ENCODE measurements at regions not wholly inside any gene's neighbourhood (a gene's known extent, or its start where the extent isn't known, plus 50 kb on each side); places are given as distances from the start of the nearest gene placed in this dataset.

- 61 to 72% (median 68%) methylated on average over 3 of the region's 3 CpGs for WGBS, 4 donors
- Histone ChIP-seq H3K9me3 (replicated peaks in 1 of 3) (no peaks in the 10 kb centered on the region), H3K4me1 (replicated peaks in 1 of 2) (peaks cover 0 to 7% of the 10 kb centered on the region in 2 donors), H3K27me3 (no peaks in the 10 kb centered on the region), H3K36me3 (replicated peaks in 1 of 2) (no peaks in the 10 kb centered on the region), H3K4me3 (no peak overlapping the region), H3K27ac (no peak overlapping the region)
- DNase-seq: no peak
- intact Hi-C loops (cut with DNase I): loop anchor here in 1 of 2 donors (10.0 kb wide), 2 partner anchors 79 to 381 kb away; partner anchors contain the start of gene TNFSF4
- TF ChIP-seq CTCF (IDR thresholded peaks at IDR 0.05) (no peak), POLR2A (IDR thresholded peaks at IDR 0.05) (no peak)
Observed at GRCh38 chr1:172824209-172824608, 165.3 kb downstream of the FASLG start.

- H3K9me3 ChIP-seq (replicated peaks in 1 of 3): no peaks in the 10 kb centered on the region
- H3K27ac ChIP-seq: peak overlapping the region in 2 of 5 donors; percentile 53 to 59
- no peaks in the 10 kb centered on the region for H3K36me3 ChIP-seq (replicated peaks in 1 of 2)
- H3K4me1 ChIP-seq (replicated peaks in 1 of 2): peaks cover 0 to 7% of the 10 kb centered on the region in 2 donors
- DNase-seq: peak; percentile 21 to 71 (median 36)
- peak overlapping the region in 1 of 4 donors; percentile 46 for H3K4me3 ChIP-seq
- no peaks in the 10 kb centered on the region for H3K27me3 ChIP-seq
- 9 to 13% (median 9%) methylated on average over 10 of the region's 10 CpGs for WGBS, 4 donors
- TF ChIP-seq CTCF (IDR thresholded peaks at IDR 0.05): peak; percentile 35 to 80 (median 66)
- TF ChIP-seq POLR2A (IDR thresholded peaks at IDR 0.05): no peak
- intact Hi-C loops (cut with DNase I): loop anchor here (5.0 to 10.0 kb wide), 3 partner anchors 81 to 379 kb away; partner anchors contain the start of gene TNFSF4 (in 1 of the 2)
Observed at GRCh38 chr1:172826096-172826741, 167.3 kb downstream of the FASLG start.

- Histone ChIP-seq H3K36me3 (replicated peaks in 1 of 2) (no peaks in the 10 kb centered on the region), H3K4me3 (no peak overlapping the region), H3K27me3 (no peaks in the 10 kb centered on the region), H3K9me3 (replicated peaks in 1 of 3) (no peaks in the 10 kb centered on the region), H3K27ac (no peak overlapping the region), H3K4me1 (replicated peaks in 1 of 2) (peaks cover 0 to 7% of the 10 kb centered on the region in 2 donors)
- intact Hi-C loops (cut with DNase I): loop anchor here (5.0 to 10.0 kb wide), 3 partner anchors 82 to 378 kb away; partner anchors contain the start of gene TNFSF4 (in 1 of the 2)
- DNase-seq: no peak
- TF ChIP-seq CTCF (IDR thresholded peaks at IDR 0.05) (no peak), POLR2A (IDR thresholded peaks at IDR 0.05) (no peak)
- 75 to 90% (median 86%) methylated on average over 1 of the region's 1 CpG for WGBS, 4 donors
Observed at GRCh38 chr1:172827301-172827700, 168.4 kb downstream of the FASLG start.

GRCh38 chr1:172827841-172828240, 168.9 kb downstream of the FASLG start:
- H3K4me1 ChIP-seq (replicated peaks in 1 of 2): peaks cover 0 to 7% of the 10 kb centered on the region in 2 donors

More at GRCh38 chr1:172827841-172828240, 168.9 kb downstream of the FASLG start:
- Histone ChIP-seq H3K4me3 (no peak overlapping the region), H3K9me3 (replicated peaks in 1 of 3) (no peaks in the 10 kb centered on the region), H3K27me3 (no peaks in the 10 kb centered on the region), H3K36me3 (replicated peaks in 1 of 2) (no peaks in the 10 kb centered on the region), H3K27ac (no peak overlapping the region)
- no peak for DNase-seq
- TF ChIP-seq CTCF (IDR thresholded peaks at IDR 0.05) (no peak), POLR2A (IDR thresholded peaks at IDR 0.05) (no peak)
- intact Hi-C loops (cut with DNase I): loop anchor here (5.0 to 10.0 kb wide), 3 partner anchors 83 to 377 kb away; partner anchors contain the start of gene TNFSF4 (in 1 of the 2)
- 91 to 98% (median 95%) methylated on average over 2 of the region's 2 CpGs for WGBS, 4 donors

All from adrenal gland (tissue), 9 donors.